HepG2 (cell line): ENCODE measurements at regions not wholly inside any gene's neighbourhood (a gene's known extent, or its start where the extent isn't known, plus 50 kb on each side); places are given as distances from the start of the nearest gene placed in this dataset.

Experiments used
- FIP1L1 ChIP-seq: fragments of 200-400 bp; formaldehyde crosslinking; IDR thresholded peaks from 2 replicates; pipeline ENCODE4 v1.6.1; 2018; ENCODE audit warnings: low read depth, mild to moderate bottlenecking, low read length, moderate library complexity, borderline replicate concordance; ENCODE audit not compliant: insufficient read depth
- POLR2AphosphoS5 ChIP-seq: IDR thresholded peaks from 2 replicates; pipeline ENCODE4 v1.6.1; 2012; ENCODE audit warnings: low read depth, low read length
- RAD21 ChIP-seq: fragments of 450-650 bp; formaldehyde crosslinking; IDR thresholded peaks from 2 replicates; pipeline ENCODE4 v1.5.0; 2020; ENCODE audit warnings: mild to moderate bottlenecking
- ZNF12 ChIP-seq: sonication (generic); formaldehyde crosslinking; IDR thresholded peaks from 2 replicates; pipeline ENCODE4 v1.5.0; 2020; ENCODE audit warnings: missing genetic modification reagents
- ZNF121 ChIP-seq: sonication (generic); formaldehyde crosslinking; IDR thresholded peaks from 2 replicates; pipeline ENCODE4 v1.5.0; 2020; ENCODE audit warnings: mild to moderate bottlenecking, missing genetic modification reagents
- TF ChIP-seq, protein P1 (sequence below): sonication (generic); formaldehyde crosslinking; IDR thresholded peaks from 2 replicates; pipeline ENCODE4 v1.5.1; 2020; ENCODE audit warnings: mild to moderate bottlenecking, missing genetic modification reagents, moderate library complexity
- TF ChIP-seq, protein P2 (sequence below): sonication (generic); formaldehyde crosslinking; IDR thresholded peaks from 2 replicates; pipeline ENCODE4 v1.5.0; 2020; ENCODE audit warnings: mild to moderate bottlenecking, missing genetic modification reagents, moderate library complexity
- TF ChIP-seq, protein P3 (sequence below): sonication (generic); formaldehyde crosslinking; IDR thresholded peaks from 2 replicates; pipeline ENCODE4 v1.9.0; 2021; ENCODE audit warnings: missing genetic modification reagents, borderline replicate concordance

DNA sequence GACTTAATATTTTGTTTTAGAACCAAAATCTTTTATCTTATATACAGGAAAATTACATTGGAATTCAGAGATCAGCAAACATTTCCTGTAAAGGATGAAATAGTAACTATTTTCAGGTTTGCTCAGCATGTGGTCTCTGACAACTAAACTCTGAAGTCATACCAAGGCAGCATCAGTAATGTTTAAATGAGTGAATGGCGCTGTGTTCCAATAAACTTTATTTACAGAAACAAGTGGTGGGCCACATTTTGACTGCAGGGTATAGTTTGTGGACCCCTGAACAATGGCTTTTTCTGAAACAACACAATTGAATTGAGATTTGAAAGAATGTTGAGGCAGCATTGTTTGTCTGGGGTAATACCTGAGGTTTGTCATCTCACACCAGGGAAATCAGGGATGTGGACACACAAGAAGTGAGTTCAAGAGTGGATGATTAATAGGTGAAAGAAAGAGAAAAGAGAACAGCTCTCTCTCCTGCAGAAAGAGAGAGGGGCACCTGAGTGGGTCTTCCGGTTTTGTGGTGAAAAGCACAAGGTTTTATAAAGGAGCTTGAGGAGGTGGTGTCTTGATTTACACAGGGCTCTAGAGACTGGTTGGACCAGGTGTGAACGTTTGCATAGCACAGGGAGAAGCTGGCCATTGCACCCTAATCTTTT lies 113.5 kb upstream of the VPREB1 start:
- TF ChIP-seq, protein P1, sequence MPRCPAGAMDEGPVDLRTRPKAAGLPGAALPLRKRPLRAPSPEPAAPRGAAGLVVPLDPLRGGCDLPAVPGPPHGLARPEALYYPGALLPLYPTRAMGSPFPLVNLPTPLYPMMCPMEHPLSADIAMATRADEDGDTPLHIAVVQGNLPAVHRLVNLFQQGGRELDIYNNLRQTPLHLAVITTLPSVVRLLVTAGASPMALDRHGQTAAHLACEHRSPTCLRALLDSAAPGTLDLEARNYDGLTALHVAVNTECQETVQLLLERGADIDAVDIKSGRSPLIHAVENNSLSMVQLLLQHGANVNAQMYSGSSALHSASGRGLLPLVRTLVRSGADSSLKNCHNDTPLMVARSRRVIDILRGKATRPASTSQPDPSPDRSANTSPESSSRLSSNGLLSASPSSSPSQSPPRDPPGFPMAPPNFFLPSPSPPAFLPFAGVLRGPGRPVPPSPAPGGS (CRISPR knock-in tag): no peak
- TF ChIP-seq ZNF12 (CRISPR knock-in tag): no peak
- TF ChIP-seq, protein P2, sequence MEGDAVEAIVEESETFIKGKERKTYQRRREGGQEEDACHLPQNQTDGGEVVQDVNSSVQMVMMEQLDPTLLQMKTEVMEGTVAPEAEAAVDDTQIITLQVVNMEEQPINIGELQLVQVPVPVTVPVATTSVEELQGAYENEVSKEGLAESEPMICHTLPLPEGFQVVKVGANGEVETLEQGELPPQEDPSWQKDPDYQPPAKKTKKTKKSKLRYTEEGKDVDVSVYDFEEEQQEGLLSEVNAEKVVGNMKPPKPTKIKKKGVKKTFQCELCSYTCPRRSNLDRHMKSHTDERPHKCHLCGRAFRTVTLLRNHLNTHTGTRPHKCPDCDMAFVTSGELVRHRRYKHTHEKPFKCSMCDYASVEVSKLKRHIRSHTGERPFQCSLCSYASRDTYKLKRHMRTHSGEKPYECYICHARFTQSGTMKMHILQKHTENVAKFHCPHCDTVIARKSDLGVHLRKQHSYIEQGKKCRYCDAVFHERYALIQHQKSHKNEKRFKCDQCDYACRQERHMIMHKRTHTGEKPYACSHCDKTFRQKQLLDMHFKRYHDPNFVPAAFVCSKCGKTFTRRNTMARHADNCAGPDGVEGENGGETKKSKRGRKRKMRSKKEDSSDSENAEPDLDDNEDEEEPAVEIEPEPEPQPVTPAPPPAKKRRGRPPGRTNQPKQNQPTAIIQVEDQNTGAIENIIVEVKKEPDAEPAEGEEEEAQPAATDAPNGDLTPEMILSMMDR (CRISPR knock-in tag): no peak
- TF ChIP-seq FIP1L1: no peak
- TF ChIP-seq RAD21 (CRISPR knock-in tag): no peak
- no peak for TF ChIP-seq POLR2AphosphoS5
- TF ChIP-seq ZNF121: no peak
- TF ChIP-seq, protein P3, sequence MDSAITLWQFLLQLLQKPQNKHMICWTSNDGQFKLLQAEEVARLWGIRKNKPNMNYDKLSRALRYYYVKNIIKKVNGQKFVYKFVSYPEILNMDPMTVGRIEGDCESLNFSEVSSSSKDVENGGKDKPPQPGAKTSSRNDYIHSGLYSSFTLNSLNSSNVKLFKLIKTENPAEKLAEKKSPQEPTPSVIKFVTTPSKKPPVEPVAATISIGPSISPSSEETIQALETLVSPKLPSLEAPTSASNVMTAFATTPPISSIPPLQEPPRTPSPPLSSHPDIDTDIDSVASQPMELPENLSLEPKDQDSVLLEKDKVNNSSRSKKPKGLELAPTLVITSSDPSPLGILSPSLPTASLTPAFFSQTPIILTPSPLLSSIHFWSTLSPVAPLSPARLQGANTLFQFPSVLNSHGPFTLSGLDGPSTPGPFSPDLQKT (CRISPR knock-in tag): no peak
